ENCODE measurements at regions not wholly inside any gene's neighbourhood (a gene's known extent, or its start where the extent isn't known, plus 50 kb on each side); places are given as distances from the start of the nearest gene placed in this dataset.

- no peak overlapping the region for H3K27ac ChIP-seq (ENCODE audit: low read depth in 2 of 2, low read length in 2 of 2)
- intact Hi-C loops (cut with DNase I), result no loop called here
- H3K36me3 ChIP-seq (ENCODE audit: control insufficient read depth in 2 of 3, insufficient read depth in 3 of 3, low read length in 3 of 3), result no peaks in the 10 kb centered on the region
- no peak for TF ChIP-seq CTCF (IDR thresholded peaks at IDR 0.05; ENCODE audit: borderline replicate concordance, extremely low read depth, insufficient read depth)
- H3K4me3 ChIP-seq (ENCODE audit: low read length in 3 of 3), result no peak overlapping the region
- H3K9ac ChIP-seq (ENCODE audit: low read length in 3 of 3), result no peak overlapping the region
- DNase-seq (no peak), FAIRE-seq (no peak)
- H3K4me1 ChIP-seq (ENCODE audit: control insufficient read depth in 2 of 3, insufficient read depth in 2 of 3, low read depth in 1 of 3, low read length in 3 of 3), result no peaks in the 10 kb centered on the region
- H3K27me3 ChIP-seq (ENCODE audit: control insufficient read depth, insufficient read depth, low read length), result no peaks in the 10 kb centered on the region
- H3K9me3 ChIP-seq (ENCODE audit: control insufficient read depth in 2 of 3, insufficient read depth in 1 of 3, low read length in 3 of 3), result no peaks in the 10 kb centered on the region
These were observed 92.4 kb upstream of the SFMBT2 start for GRCh38 chr10:7503190-7503589.

GRCh38 chr10:7501157-7501556, 90.3 kb upstream of the SFMBT2 start:
- FAIRE-seq (no peak), DNase-seq (no peak)
- no peak overlapping the region for H3K9ac ChIP-seq (ENCODE audit: low read length in 3 of 3)

GRCh38 chr10:7498111-7498510, 87.3 kb upstream of the SFMBT2 start:
- intact Hi-C loops (cut with DNase I), result no loop called here
- Histone ChIP-seq H3K27me3 (ENCODE audit: control insufficient read depth, insufficient read depth, low read length) (no peaks in the 10 kb centered on the region), H3K9me3 (ENCODE audit: control insufficient read depth in 2 of 3, insufficient read depth in 1 of 3, low read length in 3 of 3) (no peaks in the 10 kb centered on the region), H3K4me1 (ENCODE audit: control insufficient read depth in 2 of 3, insufficient read depth in 2 of 3, low read depth in 1 of 3, low read length in 3 of 3) (no peaks in the 10 kb centered on the region), H3K36me3 (ENCODE audit: control insufficient read depth in 2 of 3, insufficient read depth in 3 of 3, low read length in 3 of 3) (no peaks in the 10 kb centered on the region), H3K9ac (ENCODE audit: low read length in 3 of 3) (no peak overlapping the region), H3K27ac (ENCODE audit: low read depth in 2 of 2, low read length in 2 of 2) (no peak overlapping the region), H3K4me3 (ENCODE audit: low read length in 3 of 3) (no peak overlapping the region)
- DNase-seq (no peak), FAIRE-seq (no peak)
- no peak for TF ChIP-seq CTCF (IDR thresholded peaks at IDR 0.05; ENCODE audit: borderline replicate concordance, extremely low read depth, insufficient read depth)

More at GRCh38 chr10:7501157-7501556, 90.3 kb upstream of the SFMBT2 start:
- no peak for TF ChIP-seq CTCF (IDR thresholded peaks at IDR 0.05; ENCODE audit: borderline replicate concordance, extremely low read depth, insufficient read depth)
- Histone ChIP-seq H3K9me3 (ENCODE audit: control insufficient read depth in 2 of 3, insufficient read depth in 1 of 3, low read length in 3 of 3) (no peaks in the 10 kb centered on the region), H3K4me3 (ENCODE audit: low read length in 3 of 3) (no peak overlapping the region), H3K36me3 (ENCODE audit: control insufficient read depth in 2 of 3, insufficient read depth in 3 of 3, low read length in 3 of 3) (no peaks in the 10 kb centered on the region), H3K27me3 (ENCODE audit: control insufficient read depth, insufficient read depth, low read length) (no peaks in the 10 kb centered on the region), H3K27ac (ENCODE audit: low read depth in 2 of 2, low read length in 2 of 2) (no peak overlapping the region), H3K4me1 (ENCODE audit: control insufficient read depth in 2 of 3, insufficient read depth in 2 of 3, low read depth in 1 of 3, low read length in 3 of 3) (no peaks in the 10 kb centered on the region)
- intact Hi-C loops (cut with DNase I), result no loop called here

- Histone ChIP-seq H3K9me3 (ENCODE audit: control insufficient read depth in 2 of 3, insufficient read depth in 1 of 3, low read length in 3 of 3) (no peaks in the 10 kb centered on the region), H3K4me1 (ENCODE audit: control insufficient read depth in 2 of 3, insufficient read depth in 2 of 3, low read depth in 1 of 3, low read length in 3 of 3) (no peaks in the 10 kb centered on the region), H3K27me3 (ENCODE audit: control insufficient read depth, insufficient read depth, low read length) (no peaks in the 10 kb centered on the region), H3K27ac (ENCODE audit: low read depth in 2 of 2, low read length in 2 of 2) (no peak overlapping the region), H3K9ac (ENCODE audit: low read length in 3 of 3) (no peak overlapping the region), H3K36me3 (ENCODE audit: control insufficient read depth in 2 of 3, insufficient read depth in 3 of 3, low read length in 3 of 3) (no peaks in the 10 kb centered on the region), H3K4me3 (ENCODE audit: low read length in 3 of 3) (no peak overlapping the region)
- DNase-seq (peak in 4 of 5 donors; percentile 47 to 84 (median 60)), FAIRE-seq (no peak)
- intact Hi-C loops (cut with DNase I), result no loop called here
- no peak for TF ChIP-seq CTCF (IDR thresholded peaks at IDR 0.05; ENCODE audit: borderline replicate concordance, extremely low read depth, insufficient read depth)
These were observed 83.2 kb upstream of the SFMBT2 start for GRCh38 chr10:7493996-7494395.
